Hindlimb muscle (tissue), 1 donor: ENCODE measurements at regions not wholly inside any gene's neighbourhood (a gene's known extent, or its start where the extent isn't known, plus 50 kb on each side); places are given as distances from the start of the nearest gene placed in this dataset.
"Not testable (repeated sequence)": the region's sequence is repeated elsewhere in the genome, so short reads cannot be mapped to it uniquely, and the experiment has no call there.

Experiments used
- DNase-seq: peaks from one replicate; pipeline ENCODE4 v3.0.0-alpha.2; 2013

DNA sequence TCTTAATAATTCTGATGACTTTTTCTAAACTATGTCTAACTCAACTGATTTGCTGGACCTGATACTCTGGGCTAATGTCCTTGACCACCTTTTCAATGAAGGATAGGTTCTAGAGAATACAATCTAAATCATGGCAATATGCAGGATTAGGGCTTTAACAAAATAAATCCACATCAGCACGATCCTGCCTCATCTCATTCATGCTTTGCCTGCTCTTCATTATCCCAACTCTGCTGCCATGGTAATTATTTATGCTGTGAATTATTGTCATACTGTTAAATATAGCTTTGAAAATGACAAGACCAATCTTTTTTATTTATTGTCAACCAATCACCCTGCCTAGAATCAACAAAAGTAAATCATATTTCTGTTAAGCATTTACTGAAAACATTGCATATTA, 2176.7 kb upstream of the AGA start:
- no peak for DNase-seq

GRCh38 chr4:179624768-179625181, 2182.5 kb upstream of the AGA start:
- DNase-seq: no peak

- no peak for DNase-seq
Observed at GRCh38 chr4:179625406-179625805, 2183.2 kb upstream of the AGA start.

DNA sequence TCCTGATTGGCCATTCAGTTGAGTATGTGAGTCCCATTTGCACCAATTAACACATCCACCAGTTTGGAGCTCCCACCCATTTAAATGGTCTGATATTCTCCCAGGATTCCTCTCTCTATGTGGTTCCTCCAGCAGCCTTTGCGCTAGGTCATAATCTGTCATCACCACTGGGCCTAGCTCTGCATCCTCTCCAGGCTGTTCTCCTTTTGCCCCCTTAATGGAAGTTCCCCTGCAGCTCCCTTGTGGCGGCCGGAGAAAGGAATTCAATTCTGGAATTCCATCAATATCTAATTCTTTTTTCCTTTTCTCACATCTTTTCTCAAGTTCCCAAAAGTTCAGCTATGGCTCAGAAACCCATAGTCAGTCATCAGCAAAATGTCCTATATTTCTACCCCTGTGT, 2184.4 kb upstream of the AGA start:
- no peak for DNase-seq

GRCh38 chr4:179631321-179631720, 2189.1 kb upstream of the AGA start:
- DNase-seq: no peak

DNA sequence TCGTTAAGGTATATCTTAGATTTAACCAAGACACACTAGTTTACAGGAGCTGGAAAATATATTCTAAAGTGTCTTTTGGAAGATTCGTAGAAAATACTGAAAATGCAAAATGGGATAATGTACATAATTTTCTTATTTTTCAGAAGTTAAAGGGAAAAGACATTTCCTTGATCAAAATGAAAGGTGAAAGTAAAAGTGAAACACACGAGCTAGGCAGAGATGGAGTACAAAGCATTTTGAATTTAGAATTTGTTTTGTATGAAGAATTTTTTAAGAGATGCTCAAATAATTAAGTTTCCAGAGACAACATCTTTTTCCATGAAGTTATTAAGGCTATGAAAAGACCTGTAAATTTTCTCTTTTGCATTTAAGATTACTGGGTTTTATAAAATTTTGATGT, 2192.6 kb upstream of the AGA start:
- DNase-seq: no peak

DNA sequence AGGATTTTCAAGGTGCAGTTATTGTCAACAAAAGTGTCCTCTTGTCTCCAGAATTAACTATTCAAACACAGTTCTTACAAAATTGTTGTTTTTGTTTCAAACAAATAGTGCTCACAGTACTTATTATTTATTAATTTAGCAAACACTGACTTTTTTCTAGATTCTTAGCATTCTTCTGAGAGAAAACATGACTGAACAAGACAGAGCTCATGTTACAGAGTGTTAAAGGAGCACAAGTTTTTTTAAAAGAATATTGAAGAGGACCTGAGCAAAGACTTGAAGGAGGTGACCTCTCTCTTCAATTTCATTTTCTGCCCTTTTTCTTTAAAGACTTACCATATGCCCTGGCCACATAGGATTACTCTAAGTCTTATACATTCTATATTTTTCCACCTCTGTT, 2220.3 kb upstream of the AGA start:
- DNase-seq: no peak

DNA sequence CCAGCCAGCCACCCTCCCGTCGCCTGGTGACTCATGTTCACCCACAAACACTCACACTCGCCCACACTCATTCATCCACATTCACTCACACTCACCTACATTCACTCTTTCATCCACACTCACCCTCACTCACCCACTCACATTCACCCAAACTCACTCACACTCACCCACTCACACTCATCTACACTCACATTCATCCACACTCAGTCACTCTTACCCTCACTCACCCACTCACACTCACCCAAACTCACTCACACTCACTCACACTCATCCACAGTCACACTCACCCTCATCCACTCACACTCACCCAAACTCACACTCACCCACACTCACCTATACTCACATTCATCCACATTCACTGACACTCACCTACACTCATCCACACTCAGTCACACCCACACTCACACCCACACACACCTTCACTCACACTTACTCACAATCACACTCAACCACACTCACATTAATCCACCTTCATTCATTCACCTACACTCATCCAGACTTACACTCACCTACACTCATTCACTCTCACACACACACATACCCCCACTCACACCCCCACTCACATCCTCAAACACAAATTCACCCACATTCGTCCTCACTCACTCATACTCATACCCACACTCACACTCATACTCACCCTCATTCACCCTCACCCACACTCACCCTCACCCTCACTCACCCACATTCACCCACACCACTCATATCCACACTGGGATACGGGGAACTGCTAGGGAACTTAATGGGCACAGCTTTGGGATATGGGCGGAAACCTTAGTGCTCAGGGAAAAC, 2221.6 kb upstream of the AGA start:
- no peak for DNase-seq

DNA sequence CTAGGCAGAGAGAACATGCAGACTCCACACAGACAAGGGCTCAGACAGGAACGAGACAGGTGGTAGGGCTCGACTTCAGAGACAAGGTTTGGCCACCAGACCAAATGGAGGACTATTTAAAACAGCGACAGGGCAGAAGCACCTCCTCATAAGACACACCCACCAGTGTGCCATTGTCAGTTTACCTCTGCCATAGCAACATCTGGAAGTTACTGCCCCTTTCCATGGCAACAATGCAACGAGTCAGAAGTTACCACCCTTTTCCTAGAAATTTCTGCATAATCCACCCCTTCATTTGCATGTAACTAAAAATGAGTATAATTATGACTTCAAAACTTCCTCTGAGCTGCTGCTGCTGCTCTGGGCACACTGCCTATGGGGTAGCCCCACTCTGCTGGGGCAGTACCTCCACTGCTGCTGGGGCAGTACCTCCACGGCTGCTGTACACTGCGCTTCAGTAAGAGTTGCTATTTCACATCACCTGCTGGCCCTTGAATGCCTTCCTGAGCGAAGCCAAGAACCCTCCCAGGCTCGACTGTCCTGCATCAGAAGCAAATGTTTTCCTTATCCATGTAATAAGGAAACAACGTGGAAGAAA, 2222.3 kb upstream of the AGA start:
- no peak for DNase-seq

- no peak for DNase-seq
Observed at GRCh38 chr4:179666226-179666625, 2224.0 kb upstream of the AGA start.

DNA sequence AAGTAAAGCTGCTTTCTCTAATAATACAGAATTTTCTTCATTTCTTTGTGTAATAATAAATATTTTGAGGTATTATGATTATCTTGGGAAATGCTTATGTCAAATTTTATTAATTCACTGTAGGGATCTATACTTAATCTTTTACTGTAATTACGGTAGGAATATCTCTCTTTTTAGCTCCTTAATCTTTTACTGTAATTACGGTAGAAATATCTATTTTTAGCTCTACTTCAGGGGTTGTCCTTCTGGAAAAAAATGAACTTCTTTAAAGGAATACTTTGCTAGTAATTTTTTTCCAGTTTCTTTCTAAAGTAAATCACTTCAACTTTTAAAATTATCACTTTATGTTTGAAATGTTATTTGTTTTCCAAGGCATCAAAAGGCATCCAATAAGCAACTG, 2229.4 kb upstream of the AGA start:
- DNase-seq: no peak

DNA sequence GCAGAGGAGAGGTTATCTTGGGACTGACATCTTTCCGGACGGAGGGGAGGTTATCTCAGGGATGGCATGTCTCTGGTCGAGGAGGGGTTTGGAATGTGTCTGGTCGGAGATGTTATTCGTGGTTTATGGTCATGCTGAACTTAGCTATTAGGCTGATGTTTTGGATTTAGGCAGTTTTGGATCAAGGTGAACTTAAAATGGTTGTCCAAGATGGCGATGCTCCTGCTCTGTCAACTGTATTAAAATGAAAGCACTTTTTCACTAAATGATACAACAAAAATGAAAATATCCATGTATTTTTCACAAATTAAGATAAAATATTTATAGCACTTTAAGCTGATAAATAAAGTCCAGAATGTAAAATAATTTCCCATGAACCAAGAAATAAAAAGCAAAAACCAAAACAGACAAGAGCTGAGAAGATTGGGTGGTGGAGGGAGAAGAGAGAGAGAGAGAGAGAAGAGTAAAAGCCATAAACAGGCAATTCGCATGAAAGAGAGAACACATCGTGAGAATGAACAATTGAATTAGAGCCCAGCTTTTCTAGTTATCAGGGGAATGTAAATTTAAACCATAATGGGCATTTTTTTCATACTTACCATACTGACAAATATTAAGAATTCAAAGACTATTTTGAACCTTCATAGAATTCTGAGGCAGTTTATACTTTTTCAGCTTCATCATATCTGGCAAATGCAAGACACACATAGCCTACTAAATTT, 2236.0 kb upstream of the AGA start:
- DNase-seq: no peak

DNA sequence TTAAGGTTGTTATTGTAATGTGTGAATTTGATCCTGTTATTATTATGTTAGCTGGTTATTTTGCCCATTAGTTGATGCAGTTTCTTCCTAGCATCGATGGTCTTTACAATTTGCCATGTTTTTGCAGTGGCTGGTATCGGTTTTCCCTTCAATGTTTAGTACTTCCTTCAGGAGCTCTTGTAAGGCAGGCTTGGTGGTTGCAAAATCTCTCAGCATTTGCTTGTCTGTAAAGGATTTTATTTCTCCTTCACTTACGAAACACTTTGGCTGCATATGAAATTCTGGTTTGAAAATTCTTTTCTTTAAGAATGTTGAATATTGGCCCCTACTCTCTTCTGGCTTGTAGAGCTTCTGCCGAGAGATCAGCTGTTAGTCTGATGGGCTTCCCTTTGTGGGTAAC, 2241.4 kb upstream of the AGA start:
- DNase-seq: not testable (repeated sequence)

DNA sequence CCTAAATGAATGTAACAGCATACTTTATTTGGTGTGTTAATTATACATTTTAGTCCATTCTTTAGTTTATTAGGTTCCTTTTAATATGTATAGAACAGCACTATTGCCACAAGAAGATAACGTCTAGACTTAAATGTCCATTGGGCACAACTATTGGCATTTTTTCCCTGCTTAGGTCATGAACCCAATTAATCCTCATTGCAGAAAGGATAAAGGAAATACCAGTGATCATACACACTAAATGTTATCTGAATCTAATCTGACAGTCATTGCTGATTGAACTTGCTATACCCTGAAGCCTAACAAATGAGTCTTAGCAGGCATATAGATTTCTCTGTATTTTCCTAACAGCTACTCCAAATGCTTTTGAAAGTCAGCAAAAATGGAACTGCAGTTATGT, 2250.0 kb upstream of the AGA start:
- no peak for DNase-seq

GRCh38 chr4:179695175-179695574, 2252.9 kb upstream of the AGA start:
- no peak for DNase-seq

GRCh38 chr4:179698321-179698720, 2256.1 kb upstream of the AGA start:
- DNase-seq: no peak

- no peak for DNase-seq
Observed at GRCh38 chr4:179709961-179710624, 2267.9 kb upstream of the AGA start.

GRCh38 chr4:179719766-179720450, 2277.7 kb upstream of the AGA start:
- no peak for DNase-seq

GRCh38 chr4:179726491-179726890, 2284.3 kb upstream of the AGA start:
- not testable (repeated sequence) for DNase-seq

DNA sequence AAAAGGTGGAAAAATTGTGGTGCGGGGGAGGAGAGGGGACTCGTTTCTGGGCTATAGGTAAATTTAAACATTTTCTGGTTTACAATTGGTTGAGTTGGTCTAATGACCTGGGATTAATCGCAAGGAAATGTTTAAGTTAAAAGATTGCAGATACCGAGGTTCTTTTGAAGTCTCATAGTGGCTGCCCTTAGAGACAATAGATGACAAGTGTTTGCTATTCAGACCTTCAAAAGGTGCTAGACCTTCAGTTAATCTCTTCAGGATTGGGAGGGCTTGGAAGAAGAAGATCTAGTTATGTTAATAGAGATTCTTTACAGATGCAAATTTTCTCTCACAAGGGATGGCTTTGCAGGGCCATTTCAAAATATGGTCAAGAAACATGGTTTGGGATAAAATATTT, 2286.1 kb upstream of the AGA start:
- DNase-seq: no peak

DNA sequence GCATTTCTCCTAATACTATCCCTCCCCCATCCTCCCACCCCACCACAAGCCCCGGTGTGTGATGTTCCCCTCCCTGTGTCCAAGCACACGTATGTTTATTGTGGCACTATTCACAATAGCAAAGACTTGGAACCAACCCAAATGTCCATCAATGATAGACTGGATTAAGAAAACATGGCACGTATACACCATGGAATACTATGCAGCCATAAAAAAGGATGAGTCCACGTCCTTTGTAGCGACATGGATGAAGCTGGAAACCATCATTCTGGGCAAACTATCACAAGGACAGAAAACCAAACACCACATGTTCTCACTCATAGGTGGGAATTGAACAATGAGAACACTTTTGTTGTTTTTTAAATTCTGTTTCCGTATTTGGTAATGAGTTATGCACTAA, 2294.6 kb upstream of the AGA start:
- DNase-seq: not testable (repeated sequence)

DNA sequence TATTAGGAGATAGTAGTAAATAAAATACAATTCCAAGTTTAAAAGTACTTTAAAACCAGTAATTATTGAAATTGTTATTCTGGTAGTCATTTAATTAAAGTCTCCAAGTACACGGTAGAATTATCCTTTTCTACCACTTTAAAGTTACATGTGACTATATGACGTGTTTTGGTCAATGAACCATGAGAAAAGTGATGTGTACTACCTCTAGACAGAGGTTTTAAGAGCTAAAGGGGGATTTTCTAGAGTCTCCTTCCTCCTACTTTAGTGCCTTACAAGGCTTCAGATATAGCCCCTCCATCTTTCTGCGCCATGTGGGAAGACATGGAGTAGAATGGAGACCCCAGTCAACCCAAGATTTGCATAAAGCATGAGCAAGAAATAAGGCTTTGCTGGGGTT, 2296.6 kb upstream of the AGA start:
- DNase-seq: no peak
